SK-N-SH (cell line): ENCODE measurements at regions not wholly inside any gene's neighbourhood (a gene's known extent, or its start where the extent isn't known, plus 50 kb on each side); places are given as distances from the start of the nearest gene placed in this dataset.

Experiments used
- CHD2 ChIP-seq: fragments of 150-350 bp; IDR thresholded peaks from 2 replicates; pipeline ENCODE4 v1.6.1; 2018; ENCODE audit warnings: low read length; ENCODE audit not compliant: partially characterized antibody
- CTCF ChIP-seq: fragments of 200-600 bp; sonication (generic); IDR thresholded peaks from 2 replicates; pipeline ENCODE4 v1.6.1; 2017; ENCODE audit warnings: antibody characterized with exemption, mild to moderate bottlenecking, moderate library complexity
- EZH2phosphoT487 ChIP-seq: fragments of 200-600 bp; sonication (generic); IDR thresholded peaks from 2 replicates; pipeline ENCODE4 v1.6.1; 2017; ENCODE audit warnings: low read depth, mixed run types, mild to moderate bottlenecking, antibody characterized with exemption, moderate library complexity, borderline replicate concordance
- FOXJ3 ChIP-seq: sonication (generic); formaldehyde crosslinking; IDR thresholded peaks from 2 replicates; pipeline ENCODE4 v1.5.1; 2020; ENCODE audit warnings: mild to moderate bottlenecking, missing genetic modification reagents
- JUND ChIP-seq: IDR thresholded peaks from 2 replicates; pipeline ENCODE4 v1.4.0; 2012
- MXI1 ChIP-seq: IDR thresholded peaks from 2 replicates; pipeline ENCODE4 v1.6.1; 2012; ENCODE audit warnings: mild to moderate bottlenecking, low read depth, low read length, improper control_type of control experiment
- RAD21 ChIP-seq: IDR thresholded peaks from 2 replicates; pipeline ENCODE4 v1.6.1; 2012; ENCODE audit warnings: mild to moderate bottlenecking, low read length
- RFX5 ChIP-seq: IDR thresholded peaks from 2 replicates; pipeline ENCODE4 v1.6.1; 2012; ENCODE audit warnings: mild to moderate bottlenecking, improper control_type of control experiment, low read length
- RXRA ChIP-seq: IDR thresholded peaks from 2 replicates; pipeline ENCODE4 v1.4.0; 2012; ENCODE audit warnings: low read depth, mild to moderate bottlenecking, borderline replicate concordance
- SMC3 ChIP-seq: IDR thresholded peaks from 2 replicates; pipeline ENCODE4 v1.6.1; 2012; ENCODE audit warnings: low read depth, low read length, improper control_type of control experiment
- TF ChIP-seq, protein P1 (sequence below): IDR thresholded peaks from 2 replicates; pipeline ENCODE4 v1.6.1; 2012; ENCODE audit warnings: mild to moderate bottlenecking, low read depth, low read length, moderate library complexity

DNA sequence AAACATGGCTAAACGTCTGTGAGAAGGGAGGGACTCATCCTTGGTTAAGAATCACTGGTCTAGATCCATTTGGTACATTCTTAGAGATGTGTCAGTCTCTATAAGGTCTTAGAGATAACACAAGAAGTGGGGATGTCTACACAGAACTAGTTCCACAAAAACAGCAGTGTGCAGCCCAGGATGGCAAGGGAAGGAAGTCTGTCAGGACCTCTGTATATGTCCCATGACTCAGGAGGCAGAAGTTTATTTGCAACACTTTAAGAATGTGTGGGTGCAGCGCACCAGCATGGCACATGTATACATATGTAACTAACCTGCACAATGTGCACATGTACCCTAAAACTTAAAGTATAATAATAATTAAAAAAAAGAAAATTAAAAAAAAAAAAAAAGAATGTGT, 548.5 kb upstream of the SOX9 start:
- TF ChIP-seq CTCF: no peak
- TF ChIP-seq EZH2phosphoT487: no peak
- no peak for TF ChIP-seq SMC3
- no peak for TF ChIP-seq RFX5
- TF ChIP-seq RAD21: no peak
- no peak for TF ChIP-seq RXRA
- no peak for TF ChIP-seq FOXJ3 (CRISPR knock-in tag)
- no peak for TF ChIP-seq CHD2
- TF ChIP-seq, protein P1, sequence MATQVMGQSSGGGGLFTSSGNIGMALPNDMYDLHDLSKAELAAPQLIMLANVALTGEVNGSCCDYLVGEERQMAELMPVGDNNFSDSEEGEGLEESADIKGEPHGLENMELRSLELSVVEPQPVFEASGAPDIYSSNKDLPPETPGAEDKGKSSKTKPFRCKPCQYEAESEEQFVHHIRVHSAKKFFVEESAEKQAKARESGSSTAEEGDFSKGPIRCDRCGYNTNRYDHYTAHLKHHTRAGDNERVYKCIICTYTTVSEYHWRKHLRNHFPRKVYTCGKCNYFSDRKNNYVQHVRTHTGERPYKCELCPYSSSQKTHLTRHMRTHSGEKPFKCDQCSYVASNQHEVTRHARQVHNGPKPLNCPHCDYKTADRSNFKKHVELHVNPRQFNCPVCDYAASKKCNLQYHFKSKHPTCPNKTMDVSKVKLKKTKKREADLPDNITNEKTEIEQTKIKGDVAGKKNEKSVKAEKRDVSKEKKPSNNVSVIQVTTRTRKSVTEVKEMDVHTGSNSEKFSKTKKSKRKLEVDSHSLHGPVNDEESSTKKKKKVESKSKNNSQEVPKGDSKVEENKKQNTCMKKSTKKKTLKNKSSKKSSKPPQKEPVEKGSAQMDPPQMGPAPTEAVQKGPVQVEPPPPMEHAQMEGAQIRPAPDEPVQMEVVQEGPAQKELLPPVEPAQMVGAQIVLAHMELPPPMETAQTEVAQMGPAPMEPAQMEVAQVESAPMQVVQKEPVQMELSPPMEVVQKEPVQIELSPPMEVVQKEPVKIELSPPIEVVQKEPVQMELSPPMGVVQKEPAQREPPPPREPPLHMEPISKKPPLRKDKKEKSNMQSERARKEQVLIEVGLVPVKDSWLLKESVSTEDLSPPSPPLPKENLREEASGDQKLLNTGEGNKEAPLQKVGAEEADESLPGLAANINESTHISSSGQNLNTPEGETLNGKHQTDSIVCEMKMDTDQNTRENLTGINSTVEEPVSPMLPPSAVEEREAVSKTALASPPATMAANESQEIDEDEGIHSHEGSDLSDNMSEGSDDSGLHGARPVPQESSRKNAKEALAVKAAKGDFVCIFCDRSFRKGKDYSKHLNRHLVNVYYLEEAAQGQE: no peak
- TF ChIP-seq JUND: no peak
- TF ChIP-seq MXI1: no peak
